ENCODE measurements at regions not wholly inside any gene's neighbourhood (a gene's known extent, or its start where the extent isn't known, plus 50 kb on each side); places are given as distances from the start of the nearest gene placed in this dataset.

DNA sequence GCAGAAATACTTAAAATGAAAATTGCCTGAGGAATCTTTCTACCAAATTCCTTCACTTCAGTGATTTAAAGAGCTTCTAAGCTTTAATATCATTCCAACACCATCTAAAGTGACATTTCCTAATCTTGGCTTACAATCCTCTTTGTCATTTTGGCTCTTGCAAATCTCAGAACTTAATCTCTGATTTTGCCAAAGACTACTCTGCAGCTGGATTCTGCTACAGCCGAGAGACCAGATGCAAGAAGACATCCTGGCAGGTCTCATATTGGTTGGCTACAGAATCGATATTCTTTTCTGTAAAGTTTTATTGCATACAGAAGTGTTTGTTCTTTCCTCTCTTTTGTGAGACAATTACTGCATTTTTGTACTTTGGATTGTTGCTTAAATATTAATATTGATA lies 716.5 kb upstream of the LRATD1 start:
- intact Hi-C loops (cut with DNase I), result no loop called here
- DNase-seq, result no peak

DNA sequence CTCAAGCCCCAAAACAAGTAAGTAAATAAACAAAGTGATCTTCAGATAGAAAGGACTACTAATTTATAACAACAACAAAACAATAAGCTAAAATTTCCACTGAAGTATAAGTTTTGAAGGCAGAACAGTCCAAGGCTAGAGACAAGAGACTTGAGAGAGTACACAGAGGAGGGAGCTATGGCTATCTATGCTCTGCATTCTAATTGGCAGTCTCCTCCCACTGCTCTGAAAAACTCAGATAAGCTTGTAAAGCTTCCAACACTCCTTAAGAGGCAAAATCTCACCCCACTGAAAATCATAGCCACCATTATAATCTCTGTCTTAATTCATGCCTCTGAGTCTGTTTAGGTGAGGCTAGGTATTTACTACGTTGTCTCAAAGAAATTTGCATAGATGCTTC lies 714.6 kb upstream of the LRATD1 start:
- DNase-seq, result no peak
- intact Hi-C loops (cut with DNase I), result no loop called here

DNA sequence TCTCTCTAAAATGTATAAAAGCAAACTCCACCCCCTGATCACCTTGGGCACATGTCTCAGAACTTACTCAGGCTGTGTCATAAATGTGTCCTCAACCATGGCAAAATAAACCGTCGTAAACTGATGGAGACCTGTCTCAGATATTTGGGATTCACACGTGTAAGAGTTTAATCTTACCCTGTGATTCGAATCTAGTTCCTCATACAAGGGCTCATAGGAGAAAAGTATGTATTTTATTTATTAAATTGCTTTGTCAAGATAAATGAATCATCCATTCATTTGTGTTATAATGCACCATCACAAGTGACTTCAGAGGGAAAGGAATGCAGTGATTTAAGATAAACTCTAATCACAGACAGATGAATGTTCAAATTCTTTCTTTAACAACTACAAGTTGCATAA lies 712.5 kb upstream of the LRATD1 start:
- intact Hi-C loops (cut with DNase I), result no loop called here
- no peak for DNase-seq

DNA sequence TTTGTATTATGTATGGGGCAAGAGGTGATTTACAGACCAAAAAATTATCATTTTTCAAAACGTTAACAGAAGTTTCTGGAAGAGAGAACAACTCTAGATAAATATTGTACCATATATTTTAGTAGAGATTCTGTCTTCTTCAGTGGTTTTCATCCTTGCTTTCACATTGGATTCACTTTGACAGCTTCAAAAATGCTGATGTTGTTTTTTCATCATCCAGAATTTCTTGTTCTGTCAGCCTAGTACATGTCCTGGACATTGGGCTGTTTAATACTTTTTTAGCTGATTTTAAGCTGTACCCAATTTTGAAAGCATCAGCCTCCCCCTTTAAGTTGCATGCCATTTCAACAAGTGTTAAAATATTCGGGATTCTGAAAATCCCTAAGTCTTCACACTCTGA lies 711.3 kb upstream of the LRATD1 start:
- intact Hi-C loops (cut with DNase I), result no loop called here
- no peak for DNase-seq

DNA sequence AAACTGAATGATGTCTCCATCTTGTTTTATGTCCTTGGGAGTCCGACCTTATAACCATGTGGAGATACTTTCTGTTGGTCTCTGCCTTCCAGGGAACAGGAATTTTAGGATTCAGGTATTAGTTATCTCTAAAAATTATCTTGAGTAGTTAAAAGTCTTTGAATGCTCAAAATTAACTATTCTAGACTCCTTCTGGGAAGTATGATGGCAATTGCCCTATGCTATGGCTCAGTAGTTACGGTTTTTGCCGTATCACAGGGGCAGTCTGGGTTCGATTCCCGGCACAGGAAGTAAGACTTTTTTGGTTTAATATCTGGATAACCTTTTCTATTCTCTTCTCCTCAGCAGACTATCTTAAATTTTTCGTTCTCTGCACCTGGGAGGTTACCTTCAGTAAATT lies 708.7 kb upstream of the LRATD1 start:
- DNase-seq, result no peak
- intact Hi-C loops (cut with DNase I), result no loop called here

DNA sequence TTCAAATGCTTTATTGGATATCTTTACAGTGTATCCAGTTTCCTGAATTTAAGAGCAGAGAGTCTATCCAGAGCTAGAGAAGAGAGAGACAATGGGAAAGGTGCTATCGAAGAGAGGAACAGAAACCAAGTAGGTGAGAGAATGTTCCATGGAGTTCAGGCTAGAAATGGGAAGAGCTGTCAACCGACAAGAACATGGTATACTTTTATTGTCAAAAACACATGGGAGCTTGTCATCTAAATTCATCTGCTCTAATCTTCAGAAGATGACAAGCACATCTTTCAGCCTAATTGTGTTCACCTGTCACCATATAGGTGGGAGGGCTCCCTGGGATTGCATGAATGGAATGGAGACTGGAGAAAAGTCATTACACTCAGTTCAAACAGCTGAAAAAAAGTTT lies 690.4 kb upstream of the LRATD1 start:
- no peak for DNase-seq
- intact Hi-C loops (cut with DNase I), result no loop called here

DNA sequence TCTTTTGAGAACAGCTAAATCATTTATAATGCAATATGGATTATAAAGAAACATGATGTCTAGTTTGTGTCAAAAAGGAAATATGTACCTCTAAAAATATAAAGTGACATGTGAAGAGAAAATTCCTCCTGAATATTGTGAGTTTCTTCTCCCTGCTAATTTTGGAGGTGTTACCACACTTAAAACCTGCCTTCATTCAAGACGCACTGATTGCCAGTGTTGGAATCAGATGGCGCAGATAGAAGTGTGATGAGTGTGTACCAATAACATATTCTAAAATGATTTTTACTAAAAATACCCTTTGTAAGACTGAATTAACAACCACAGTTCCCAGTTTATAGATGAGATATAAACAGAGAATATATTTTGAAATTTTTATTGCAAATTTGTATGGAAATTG lies 681.8 kb upstream of the LRATD1 start:
- intact Hi-C loops (cut with DNase I), result no loop called here
- no peak for DNase-seq

DNA sequence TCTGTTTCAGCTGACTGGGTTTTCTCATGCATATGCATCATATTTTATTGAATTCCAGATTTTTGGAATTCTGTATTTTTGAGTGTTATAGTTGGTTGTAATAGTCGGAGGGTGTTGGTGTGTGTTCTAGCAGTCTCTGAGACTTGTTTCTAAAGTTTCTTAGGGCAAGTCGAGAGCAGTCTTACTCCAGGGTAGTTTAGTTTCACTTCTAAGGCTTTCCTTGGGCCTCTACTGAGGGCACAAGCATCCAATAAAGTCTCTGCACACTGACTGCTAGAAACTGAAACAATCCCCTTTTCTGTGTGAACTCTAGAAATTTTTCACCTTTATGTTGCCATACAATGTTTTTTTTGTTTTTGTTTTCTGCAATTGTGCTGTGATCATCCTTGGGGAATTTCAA lies 663.7 kb upstream of the LRATD1 start:
- intact Hi-C loops (cut with DNase I), result no loop called here
- DNase-seq, result no peak

DNA sequence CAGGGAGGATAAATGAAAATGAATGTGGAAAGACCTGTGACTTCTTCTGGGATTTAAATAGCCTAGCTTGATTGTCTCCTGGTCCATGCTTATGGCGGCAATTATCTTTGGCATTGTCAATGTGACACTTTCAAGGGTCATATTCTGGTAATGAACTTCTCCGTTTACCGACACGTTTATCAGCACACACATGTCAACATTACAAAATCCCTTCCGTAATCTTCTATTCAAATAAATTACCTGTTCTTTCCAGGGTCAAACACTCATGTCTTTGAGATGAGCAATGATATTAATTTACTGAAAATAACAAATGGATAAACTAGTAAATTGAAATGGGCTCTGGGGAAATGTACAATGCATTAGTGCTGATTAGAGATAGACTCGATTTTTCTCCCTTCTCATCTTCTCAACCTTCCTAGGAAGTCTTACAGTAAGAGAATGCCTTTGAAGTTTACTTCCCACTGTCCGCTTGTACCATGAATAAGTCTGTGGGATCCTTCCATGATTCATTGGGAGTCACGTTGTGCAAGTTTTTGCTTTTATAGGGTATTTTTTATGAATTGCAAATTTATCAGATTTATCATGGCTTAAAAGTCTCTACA lies 646.3 kb upstream of the LRATD1 start:
- intact Hi-C loops (cut with DNase I), result no loop called here
- DNase-seq, result no peak

DNA sequence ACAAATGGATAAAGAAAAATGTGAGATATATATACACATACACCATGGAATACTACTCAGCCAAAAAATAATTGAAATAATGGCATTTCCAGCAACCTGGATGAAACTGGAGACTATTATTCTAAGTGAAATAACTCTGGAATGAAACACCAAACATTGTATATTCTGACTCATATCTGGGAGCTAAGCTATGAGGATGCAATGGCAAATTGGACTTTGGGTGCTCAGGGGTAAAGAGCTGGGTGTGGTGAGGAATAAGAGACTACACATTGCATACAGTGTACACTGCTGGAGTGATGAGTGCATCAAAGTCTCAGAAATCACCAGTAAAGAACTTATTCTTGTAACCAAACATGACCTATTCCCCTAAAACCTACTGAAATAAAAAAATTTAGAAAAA lies 636.0 kb upstream of the LRATD1 start:
- DNase-seq, result no peak
- intact Hi-C loops (cut with DNase I), result no loop called here

DNA sequence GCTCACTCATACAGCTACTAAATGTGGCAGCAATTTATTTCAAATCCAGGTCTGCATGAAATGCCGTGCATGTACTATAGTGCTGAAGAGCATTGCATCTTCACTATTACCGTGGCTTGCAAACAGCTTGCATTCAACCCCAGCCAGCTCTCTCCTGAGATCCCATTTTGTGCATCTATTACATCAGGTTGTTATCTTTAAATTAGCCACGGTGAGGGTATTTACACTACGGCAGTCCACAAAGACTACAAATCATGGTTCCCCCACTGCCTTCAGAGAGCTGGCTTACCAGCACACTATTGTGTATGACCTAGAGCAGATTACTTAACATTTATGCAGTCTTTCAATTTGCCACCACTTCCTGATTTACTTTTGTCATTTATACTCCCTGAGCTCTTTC lies 621.3 kb upstream of the LRATD1 start:
- no peak for DNase-seq
- intact Hi-C loops (cut with DNase I), result no loop called here

DNA sequence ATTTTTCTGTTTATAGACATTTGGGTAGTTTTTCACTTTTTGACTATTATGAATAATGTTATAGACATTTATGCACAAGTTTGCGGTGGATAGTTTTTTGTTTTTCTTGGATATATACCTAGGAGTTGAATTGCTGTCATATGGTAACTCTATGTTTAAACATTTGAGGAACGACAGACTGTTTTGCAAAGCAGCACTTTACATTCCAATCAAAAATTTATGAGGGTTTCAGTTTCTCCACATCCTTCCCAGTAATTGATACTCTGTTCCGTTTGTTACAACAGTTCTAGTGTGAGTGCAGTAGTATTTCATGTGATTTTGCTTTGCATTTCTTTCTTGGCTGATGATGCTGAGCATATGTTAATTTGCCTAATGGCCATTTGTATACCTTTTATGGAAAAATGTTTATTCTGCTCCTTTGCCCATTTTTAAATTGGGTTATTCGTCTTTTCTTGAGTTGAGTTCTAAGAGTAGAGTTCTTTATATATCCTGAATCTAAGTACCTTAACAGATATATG lies 617.3 kb upstream of the LRATD1 start:
- intact Hi-C loops (cut with DNase I), result no loop called here
- no peak for DNase-seq

DNA sequence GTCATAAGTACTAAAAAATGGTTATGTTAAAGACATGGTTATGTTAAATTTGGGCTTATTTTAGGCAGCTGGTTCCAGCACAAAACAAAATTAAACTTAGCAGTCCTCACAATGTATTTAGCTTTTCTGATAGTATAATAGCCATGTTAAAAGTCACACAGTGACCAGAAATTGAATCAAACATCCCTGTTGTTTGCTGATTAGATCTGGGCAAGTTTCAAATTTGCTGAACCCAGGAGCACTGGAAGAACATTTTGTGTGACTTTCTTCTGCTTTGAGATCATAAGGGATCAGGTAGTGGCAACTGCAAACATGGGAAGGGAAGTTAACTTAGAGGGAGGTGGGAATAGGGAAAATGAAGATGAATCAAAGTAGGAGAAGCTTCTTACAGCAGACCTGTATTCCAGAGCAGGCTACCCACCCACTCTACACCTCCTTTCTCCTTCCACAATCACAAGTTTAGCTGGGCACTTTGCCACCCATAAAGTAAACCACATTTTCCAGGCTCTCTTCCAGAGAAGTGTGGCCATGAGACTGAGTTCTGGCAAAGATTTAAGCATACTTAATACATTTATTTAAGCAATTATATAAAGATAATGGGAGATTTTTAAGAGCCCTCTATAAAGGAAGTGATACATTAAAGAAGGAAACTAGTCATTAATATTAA lies 616.1 kb upstream of the LRATD1 start:
- intact Hi-C loops (cut with DNase I), result no loop called here
- no peak for DNase-seq

DNA sequence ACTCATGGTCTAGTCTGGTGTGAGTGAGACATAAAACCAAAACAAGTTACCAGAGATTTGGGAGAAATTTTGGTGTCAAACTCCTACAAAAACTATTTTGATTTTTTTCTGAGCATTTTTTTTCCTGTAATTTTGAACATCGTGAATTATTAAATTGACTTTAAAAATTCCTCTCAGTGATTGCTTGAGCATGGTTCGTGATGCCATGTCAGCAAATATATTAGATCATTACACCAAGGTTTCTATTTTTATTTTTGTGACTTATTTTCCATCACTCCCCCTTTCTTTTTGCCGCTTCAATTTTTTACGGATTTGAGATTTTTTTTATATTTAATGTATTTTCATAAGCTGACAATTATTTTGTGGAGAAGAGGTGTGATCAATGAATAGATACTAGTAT lies 613.9 kb upstream of the LRATD1 start:
- no peak for DNase-seq
- intact Hi-C loops (cut with DNase I), result no loop called here

DNA sequence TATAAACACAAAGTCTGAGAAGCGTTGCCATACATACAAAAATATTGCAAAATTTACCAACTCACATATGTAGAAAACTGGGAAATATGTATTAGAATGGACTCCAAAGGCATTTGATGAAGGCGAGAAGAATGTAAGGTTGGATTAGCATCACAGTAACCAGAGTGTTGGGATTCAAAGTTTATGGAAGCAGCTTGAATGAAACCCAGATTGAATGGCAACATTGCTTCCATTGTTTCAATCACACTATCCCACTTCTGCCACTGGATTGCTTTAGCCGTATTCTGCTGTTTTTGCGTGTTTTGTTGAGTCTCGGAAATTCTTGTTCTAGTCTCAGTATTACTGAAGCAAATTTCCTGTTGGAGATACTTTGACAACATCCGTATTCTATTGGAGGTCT lies 609.0 kb upstream of the LRATD1 start:
- intact Hi-C loops (cut with DNase I), result no loop called here
- no peak for DNase-seq

DNA sequence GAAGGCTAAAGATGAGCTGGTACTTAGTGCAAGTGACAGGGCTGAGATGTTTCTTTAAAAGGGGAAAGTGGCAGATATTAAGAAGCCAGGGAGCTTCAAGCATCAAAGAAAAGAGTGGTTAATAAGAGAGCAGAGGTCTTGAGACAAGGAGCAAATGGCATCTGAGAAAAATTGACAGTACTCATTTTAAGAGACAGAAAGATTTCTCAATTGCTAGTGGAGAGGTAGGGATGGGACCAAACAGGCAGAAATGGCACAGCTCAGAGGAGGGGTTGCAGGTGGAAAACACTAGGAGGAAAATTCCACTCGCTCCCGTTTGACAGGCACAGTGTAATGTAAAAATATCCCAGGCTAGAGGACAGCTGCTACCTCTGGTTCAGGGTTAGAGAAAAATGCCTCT lies 593.4 kb upstream of the LRATD1 start:
- intact Hi-C loops (cut with DNase I), result no loop called here
- DNase-seq, result no peak

DNA sequence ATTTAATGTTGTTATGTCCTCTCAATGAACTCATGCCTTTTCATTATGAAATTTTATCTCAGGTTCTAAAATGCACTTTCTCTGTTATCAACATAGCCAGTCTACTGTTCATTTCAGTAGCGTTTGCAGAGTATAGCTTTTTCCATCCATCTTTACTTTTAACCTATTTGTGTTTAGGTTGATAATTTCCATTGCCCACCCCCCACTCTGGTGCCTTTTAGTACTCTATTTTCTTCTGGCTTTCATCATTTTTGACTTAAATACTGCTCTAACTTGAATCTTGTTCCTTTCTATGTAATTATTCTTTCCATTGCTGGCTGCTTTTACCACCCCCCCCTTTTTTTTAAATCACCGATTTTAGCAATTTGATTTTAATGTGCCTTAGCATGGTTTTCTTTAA lies 585.0 kb upstream of the LRATD1 start:
- DNase-seq, result no peak
- intact Hi-C loops (cut with DNase I), result no loop called here

DNA sequence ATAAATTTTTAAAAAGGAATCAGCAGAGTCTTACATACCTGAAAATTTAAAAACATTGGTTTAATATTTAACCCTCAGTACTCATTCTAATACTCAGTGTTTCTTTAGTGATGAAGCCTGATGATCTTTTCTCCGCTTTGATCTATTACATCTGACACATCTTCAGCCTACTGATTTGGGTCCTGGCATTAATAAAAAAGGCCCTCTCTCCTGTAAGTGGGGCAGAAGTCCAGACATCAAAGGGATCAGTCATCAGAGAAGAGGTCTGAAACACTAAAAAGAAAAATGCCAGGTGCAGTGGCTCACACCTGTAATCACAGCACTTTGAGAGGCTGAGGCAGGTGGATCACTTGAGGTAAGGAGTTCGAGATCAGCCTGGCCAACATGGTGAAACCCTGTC lies 581.1 kb upstream of the LRATD1 start:
- no peak for DNase-seq
- intact Hi-C loops (cut with DNase I), result no loop called here

DNA sequence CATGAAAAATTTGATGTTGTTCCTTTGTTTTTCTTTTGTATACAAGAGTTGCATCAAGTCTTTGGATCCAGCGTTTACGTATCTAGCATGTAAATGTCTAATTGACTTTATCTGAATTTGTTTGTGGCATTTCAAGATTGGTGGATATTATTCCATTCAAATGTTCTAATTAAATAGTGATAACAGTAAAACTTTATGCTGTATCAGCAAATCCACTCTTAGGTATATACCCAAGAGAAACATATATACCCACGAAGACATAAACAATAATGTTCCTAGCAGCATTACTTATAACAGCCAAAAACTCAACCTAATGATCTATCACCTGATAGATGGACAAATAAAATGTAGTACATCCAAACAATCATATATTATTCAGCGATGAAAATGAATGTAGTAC lies 579.4 kb upstream of the LRATD1 start:
- intact Hi-C loops (cut with DNase I), result no loop called here
- no peak for DNase-seq

DNA sequence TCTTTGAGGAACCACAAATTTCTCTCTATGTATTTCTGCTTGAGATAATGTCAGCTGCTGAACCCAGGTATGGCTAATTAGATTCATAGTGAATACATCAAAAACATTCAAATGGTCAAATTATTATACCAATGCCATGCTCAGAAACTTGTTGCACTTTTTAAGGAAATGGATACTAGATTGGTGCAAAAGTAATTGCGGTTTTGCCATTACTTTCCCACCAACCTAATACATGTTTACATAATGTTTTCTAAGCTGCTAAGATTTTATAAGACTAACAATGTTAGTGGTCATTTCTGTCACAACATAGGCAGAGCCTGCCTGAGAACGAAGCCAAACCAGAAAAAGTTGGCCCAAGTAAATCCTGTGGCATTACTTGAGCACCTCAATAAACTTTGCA lies 568.2 kb upstream of the LRATD1 start:
- intact Hi-C loops (cut with DNase I), result no loop called here
- DNase-seq, result no peak

DNA sequence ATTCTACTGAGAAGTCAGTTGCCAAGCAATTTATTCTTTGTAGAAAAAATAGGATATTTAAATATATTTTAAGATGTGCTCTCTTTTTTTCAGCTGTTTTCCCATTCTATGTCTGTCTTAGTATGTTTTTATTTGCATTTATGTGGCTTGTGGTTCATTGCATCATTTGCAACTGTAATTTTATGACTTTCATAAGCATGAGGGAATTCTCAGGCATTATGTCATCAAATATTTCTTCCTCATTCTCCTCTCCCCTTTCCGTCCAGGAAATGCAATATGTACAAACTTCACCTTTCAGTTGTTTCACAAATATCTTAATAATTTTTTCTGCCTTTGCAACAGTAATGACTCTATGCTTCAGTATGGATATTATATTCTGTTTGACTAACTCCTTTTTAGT lies 560.2 kb upstream of the LRATD1 start:
- intact Hi-C loops (cut with DNase I), result no loop called here
- DNase-seq, result no peak

DNA sequence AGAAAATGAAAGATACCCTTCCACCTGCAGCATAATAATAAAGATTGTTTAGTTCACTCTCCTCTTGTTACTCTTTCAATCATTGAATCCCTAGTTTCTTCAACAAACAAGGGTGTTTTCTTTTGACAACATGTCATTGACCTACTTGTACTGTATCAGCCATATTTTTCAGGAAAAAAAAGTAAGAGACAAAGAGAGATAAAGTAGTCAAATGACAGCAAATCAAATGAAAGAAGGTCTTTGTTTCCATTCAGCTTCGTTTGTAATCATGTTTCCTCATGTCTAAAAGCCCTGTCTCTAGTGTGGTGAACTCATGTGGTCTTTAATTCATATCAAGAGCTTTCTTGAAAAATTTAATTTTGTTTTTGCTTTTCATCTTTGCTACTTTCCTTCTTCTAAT lies 557.8 kb upstream of the LRATD1 start:
- DNase-seq, result no peak
- intact Hi-C loops (cut with DNase I), result no loop called here

DNA sequence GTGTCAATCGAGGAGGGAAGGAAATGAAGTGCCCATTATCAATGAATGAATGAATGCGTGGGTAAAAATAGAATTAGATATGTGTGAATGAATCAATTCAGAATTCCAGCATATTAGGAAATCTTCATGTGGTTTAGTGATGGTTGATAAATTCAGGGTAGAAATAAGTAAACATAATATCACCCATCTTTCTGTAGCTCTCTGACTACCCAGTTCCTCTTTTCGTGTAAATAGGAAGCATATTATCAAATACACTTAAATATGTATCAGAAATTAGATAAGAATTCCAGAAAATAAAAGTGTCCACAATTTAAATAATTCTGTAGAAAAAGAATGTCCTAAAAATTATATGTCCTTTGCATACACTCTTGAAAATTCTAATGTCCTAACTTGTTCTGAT lies 552.9 kb upstream of the LRATD1 start:
- DNase-seq, result no peak
- intact Hi-C loops (cut with DNase I), result no loop called here

Measured in posterior cingulate gyrus (tissue), 11 donors.